K562 (cell line): ENCODE measurements at regions not wholly inside any gene's neighbourhood (a gene's known extent, or its start where the extent isn't known, plus 50 kb on each side); places are given as distances from the start of the nearest gene placed in this dataset.

Experiments
- ATAC-seq: fragments of 200-7000 bp; cut with Tn5 transposase; 3 replicates; pipeline ENCODE4 v1.9.1; 2020; ENCODE audit warnings: moderate library complexity
- BruUV-seq: library from RNA; stranded (reverse); fragments of 400-500 nt; replicated peaks from 2 replicates; lab custom pipeline; 2021; lab: Mats Ljungman, UMichigan
- CTCF ChIA-PET: fragments of 300-600 bp; formaldehyde crosslinking; extraction: SDS; loops from one replicate; lab custom pipeline; 2021; ENCODE audit warnings: low intra/inter-chr PET ratio; lab: Yijun Ruan, JAX
- POLR2A ChIA-PET: fragments of 300-600, 350-650 bp; sonication (Branson Sonifier 250); formaldehyde crosslinking; extraction: SDS; loops from one replicate; lab custom pipeline; 2021; ENCODE audit warnings: antibody characterized with exemption, inconsistent platforms; lab: Yijun Ruan, JAX
- DNase-seq, 4 experiments: peaks; one replicate each; pipeline versions ENCODE4 v3.0.0 to v3.0.0-alpha.2; 2011 to 2018; ENCODE audit warnings: low spot score in 3 of 4, mixed read lengths in 3 of 4; ENCODE audit errors: extremely low read depth in 1 of 4
- FAIRE-seq: peaks from 2 replicates; lab custom pipeline; 2011; peaks lifted over from hg19 to GRCh38; lab: Jason Lieb, UNC
- H2AFZ ChIP-seq: 2 replicates; pipeline ENCODE4 v1.6.0; 2011; ENCODE audit warnings: low read depth, low read length, control low read depth, inconsistent platforms
- H3K27ac ChIP-seq: fragments of 200-600 bp; 3 replicates; pipeline ENCODE4 v1.8.0; 2011; ENCODE audit warnings: low read depth, mild to moderate bottlenecking, control low read depth, inconsistent platforms, low read length, moderate library complexity, mixed read lengths; ENCODE audit errors: extremely low read depth
- H3K27me3 ChIP-seq, 2 experiments: fragments of 300-600 bp in 1 of 2; 2 replicates in 1 of 2; 3 replicates in 1 of 2; pipeline versions ENCODE4 v1.6.0 to v1.8.0; 2011; ENCODE audit warnings: inconsistent platforms in 2 of 2, low read length in 2 of 2, mild to moderate bottlenecking in 1 of 2, mixed read lengths in 1 of 2, moderate library complexity in 1 of 2; ENCODE audit not compliant: control insufficient read depth in 2 of 2, insufficient read depth in 2 of 2
- H3K36me3 ChIP-seq: fragments of 300-600 bp; 3 replicates; pipeline ENCODE4 v1.8.0; 2011; ENCODE audit warnings: mild to moderate bottlenecking, low read length, inconsistent platforms; ENCODE audit not compliant: control insufficient read depth, insufficient read depth
- H3K4me1 ChIP-seq, 2 experiments: fragments of 200-600 bp in 1 of 2; replicated peaks in 1 of 2; 2 replicates in 1 of 2; 3 replicates in 1 of 2; pipeline versions ENCODE4 v1.5.1 to v1.8.0; 2011; ENCODE audit warnings: inconsistent platforms in 2 of 2, low read length in 2 of 2, mild to moderate bottlenecking in 1 of 2, mixed read lengths in 1 of 2, moderate library complexity in 1 of 2; ENCODE audit not compliant: control insufficient read depth in 2 of 2, insufficient read depth in 2 of 2
- H3K4me2 ChIP-seq: 2 replicates; pipeline ENCODE4 v1.6.1; 2011; ENCODE audit warnings: low read length, control low read depth, inconsistent platforms, mixed read lengths; ENCODE audit not compliant: insufficient read depth
- H3K4me3 ChIP-seq: fragments of 200-600 bp; sonication (generic), shearing (Covaris generic); 2 replicates; pipeline ENCODE4 v1.5.1; 2016; ENCODE audit warnings: control low read depth, inconsistent platforms
- H3K79me2 ChIP-seq: fragments of 200-600 bp; 3 replicates; pipeline ENCODE4 v1.8.0; 2011; ENCODE audit warnings: low read length, inconsistent platforms; ENCODE audit not compliant: control insufficient read depth, insufficient read depth
- H3K9ac ChIP-seq, 2 experiments: 2 replicates each; pipeline versions ENCODE4 v1.6.0 to v1.6.1; 2011; ENCODE audit warnings: low read depth in 2 of 2, low read length in 2 of 2, control low read depth in 1 of 2, inconsistent platforms in 1 of 2, mild to moderate bottlenecking in 1 of 2, mixed read lengths in 1 of 2; ENCODE audit not compliant: insufficient read depth in 1 of 2
- H3K9me1 ChIP-seq: one replicate; pipeline ENCODE4 v1.6.0; 2011; ENCODE audit warnings: inconsistent platforms, mild to moderate bottlenecking, low read length, moderate library complexity; ENCODE audit not compliant: control insufficient read depth, insufficient read depth
- H3K9me3 ChIP-seq: replicated peaks from 2 replicates; pipeline ENCODE4 v1.5.1; 2011; ENCODE audit warnings: low read depth, low read length, inconsistent platforms; ENCODE audit not compliant: control insufficient read depth, insufficient read depth
- H4K20me1 ChIP-seq: replicated peaks from 2 replicates; pipeline ENCODE4 v1.6.1; 2011; ENCODE audit warnings: low read length, inconsistent platforms, mixed read lengths; ENCODE audit not compliant: control insufficient read depth, insufficient read depth
- C11orf30 ChIP-seq: fragments of 450-650 bp; IDR thresholded peaks from 2 replicates; pipeline ENCODE4 v1.6.1; 2016; ENCODE audit warnings: low read depth, mild to moderate bottlenecking
- HBP1 ChIP-seq: fragments of 450-650 bp; formaldehyde crosslinking; IDR thresholded peaks from 2 replicates; pipeline ENCODE4 v1.4.0; 2022; ENCODE audit warnings: missing genetic modification characterization
- KLF6 ChIP-seq: fragments of 250-450 bp; sonication (Bioruptor Pico); IDR thresholded peaks from 2 replicates; pipeline ENCODE4 v1.4.0; 2020; ENCODE audit warnings: mild to moderate bottlenecking, moderate library complexity, borderline replicate concordance
- PCBP1 ChIP-seq: fragments of 200-400 bp; formaldehyde crosslinking; IDR thresholded peaks from 2 replicates; pipeline ENCODE4 v1.6.1; 2018; ENCODE audit warnings: mild to moderate bottlenecking, low read depth, low read length; ENCODE audit not compliant: poor library complexity, severe bottlenecking
- PPARD ChIP-seq: fragments of 250-450 bp; sonication (Bioruptor Pico); IDR thresholded peaks from 2 replicates; pipeline ENCODE4 v1.8.0; 2022; ENCODE audit warnings: inconsistent platforms, mild to moderate bottlenecking, moderate library complexity
- PRMT5 ChIP-seq: sonication (generic); formaldehyde crosslinking; IDR thresholded peaks from 2 replicates; pipeline ENCODE4 v1.5.0; 2020; ENCODE audit warnings: missing genetic modification reagents
- SMARCE1 ChIP-seq: fragments of 450-650 bp; IDR thresholded peaks from 2 replicates; pipeline ENCODE4 v1.7.1; 2016; ENCODE audit warnings: mild to moderate bottlenecking
- SRSF7 ChIP-seq: fragments of 200-400 bp; formaldehyde crosslinking; optimal IDR thresholded peaks from 2 replicates; pipeline ENCODE3; 2017; ENCODE audit warnings: mild to moderate bottlenecking, low read depth, low read length
- ZC3H4 ChIP-seq: sonication (generic); formaldehyde crosslinking; IDR thresholded peaks from 2 replicates; pipeline ENCODE4 v1.9.0; 2021; ENCODE audit warnings: missing genetic modification reagents, borderline replicate concordance
- ZFPM2 ChIP-seq: fragments of 250-450 bp; sonication (Bioruptor Pico); IDR thresholded peaks from 2 replicates; pipeline ENCODE4 v1.5.1; 2022; ENCODE audit warnings: mild to moderate bottlenecking
- ZNF140 ChIP-seq: fragments of 250-450 bp; sonication (Bioruptor Pico); IDR thresholded peaks from 2 replicates; pipeline ENCODE4 v1.8.0; 2021; ENCODE audit warnings: moderate library complexity, mild to moderate bottlenecking, inconsistent platforms
- ZNF212 ChIP-seq: fragments of 450-650 bp; formaldehyde crosslinking; IDR thresholded peaks from 2 replicates; pipeline ENCODE4 v1.4.0; 2020; ENCODE audit warnings: mild to moderate bottlenecking
- ZNF324 ChIP-seq: fragments of 250-450 bp; sonication (Bioruptor Pico); IDR thresholded peaks from 2 replicates; pipeline ENCODE4 v1.4.0; 2020; ENCODE audit warnings: mild to moderate bottlenecking
- ZNF507 ChIP-seq: conservative IDR thresholded peaks from 2 replicates; pipeline ENCODE4 v1.6.1; 2017; ENCODE audit warnings: missing genetic modification characterization, missing compliant biosample characterization
- WGBS: fragments of 100-300 bp; shearing (Covaris generic); methylation state at CpG from one replicate; pipeline ENCODE4 v1.1.6; 2016; ENCODE audit warnings: low coverage, mixed read lengths; ENCODE audit not compliant: insufficient coverage; ENCODE audit errors: missing lambda C conversion rate; 5-methylcytosine and 5-hydroxymethylcytosine counted together
- in situ Hi-C: fragments of 300-500 bp; cut with MboI; formaldehyde crosslinking; loops from 4 replicates; pipeline ENCODE4 v1.15.0; 2018; ENCODE audit warnings: inconsistent platforms, mixed read lengths
- intact Hi-C: fragments of 100-400 bp; cut with micrococcal nuclease; formaldehyde crosslinking; loops from 2 replicates; pipeline ENCODE4 v1.14.2; 2022

- Histone ChIP-seq H3K27me3 (no peaks in the 10 kb centered on the region), H4K20me1 (no peaks in the 10 kb centered on the region), H3K4me1 (no peaks in the 10 kb centered on the region), H3K9ac (no peak overlapping the region), H3K9me1 (no peaks in the 10 kb centered on the region), H3K79me2 (no peaks in the 10 kb centered on the region), H3K9me3 (no peaks in the 10 kb centered on the region), H3K4me2 (no peak overlapping the region), H3K27ac (no peak overlapping the region), H3K4me3 (no peak overlapping the region), H2AFZ (no peak overlapping the region), H3K36me3 (no peaks in the 10 kb centered on the region)
- DNase-seq (no peak), FAIRE-seq (no peak), ATAC-seq (no peak)
- under 1% methylated on average over 6 of the region's 6 CpGs for WGBS
- no TSS peak for BruUV-seq
- CTCF ChIA-PET: no interaction called here
- TF ChIP-seq C11orf30 (no peak), ZNF140 (CRISPR knock-in tag) (no peak), ZC3H4 (no peak), ZNF212 (CRISPR knock-in tag) (no peak), PPARD (no peak), ZNF507 (tag) (no peak), ZNF324 (CRISPR knock-in tag) (no peak), SRSF7 (no peak), HBP1 (CRISPR knock-in tag) (no peak), KLF6 (CRISPR knock-in tag) (no peak), ZFPM2 (no peak), PCBP1 (no peak), SMARCE1 (no peak), PRMT5 (CRISPR knock-in tag) (no peak)
- POLR2A ChIA-PET: interaction anchor here (0.7 kb wide), 1 partner anchor 74 kb away, joined by 5 read pairs; no protein-coding TSS in a partner anchor
- in situ Hi-C loops: no loop called here
- intact Hi-C loops: no loop called here
Measured at GRCh38 chr5:168011096-168011495, 280.3 kb upstream of the WWC1 start.
